ENCODE measurements at regions not wholly inside any gene's neighbourhood (a gene's known extent, or its start where the extent isn't known, plus 50 kb on each side); places are given as distances from the start of the nearest gene placed in this dataset.
"Not testable (repeated sequence)": the region's sequence is repeated elsewhere in the genome, so short reads cannot be mapped to it uniquely, and the experiment has no call there.

DNA sequence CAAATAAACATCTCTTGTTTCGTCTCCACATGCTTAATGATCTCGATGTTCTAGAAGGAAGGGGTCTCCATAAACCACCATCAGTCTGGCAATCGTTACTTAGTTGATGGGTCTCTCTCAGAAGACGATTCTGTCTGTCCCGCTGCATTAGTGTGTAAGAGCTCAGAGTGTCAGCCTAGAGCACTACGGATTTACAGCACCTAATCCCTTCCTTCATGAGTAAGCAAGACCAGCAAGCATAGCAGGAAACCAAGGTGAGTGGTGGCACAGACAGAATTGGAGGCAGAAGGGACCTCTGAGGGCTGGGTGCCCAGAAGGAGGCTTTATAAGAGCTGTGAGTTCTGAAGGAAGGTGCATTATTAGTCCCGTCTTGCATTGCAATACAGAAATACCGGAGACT, 440.1 kb downstream of the RBFOX1 start:
- TF ChIP-seq, protein P1, sequence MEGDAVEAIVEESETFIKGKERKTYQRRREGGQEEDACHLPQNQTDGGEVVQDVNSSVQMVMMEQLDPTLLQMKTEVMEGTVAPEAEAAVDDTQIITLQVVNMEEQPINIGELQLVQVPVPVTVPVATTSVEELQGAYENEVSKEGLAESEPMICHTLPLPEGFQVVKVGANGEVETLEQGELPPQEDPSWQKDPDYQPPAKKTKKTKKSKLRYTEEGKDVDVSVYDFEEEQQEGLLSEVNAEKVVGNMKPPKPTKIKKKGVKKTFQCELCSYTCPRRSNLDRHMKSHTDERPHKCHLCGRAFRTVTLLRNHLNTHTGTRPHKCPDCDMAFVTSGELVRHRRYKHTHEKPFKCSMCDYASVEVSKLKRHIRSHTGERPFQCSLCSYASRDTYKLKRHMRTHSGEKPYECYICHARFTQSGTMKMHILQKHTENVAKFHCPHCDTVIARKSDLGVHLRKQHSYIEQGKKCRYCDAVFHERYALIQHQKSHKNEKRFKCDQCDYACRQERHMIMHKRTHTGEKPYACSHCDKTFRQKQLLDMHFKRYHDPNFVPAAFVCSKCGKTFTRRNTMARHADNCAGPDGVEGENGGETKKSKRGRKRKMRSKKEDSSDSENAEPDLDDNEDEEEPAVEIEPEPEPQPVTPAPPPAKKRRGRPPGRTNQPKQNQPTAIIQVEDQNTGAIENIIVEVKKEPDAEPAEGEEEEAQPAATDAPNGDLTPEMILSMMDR (IDR thresholded peaks at IDR 0.05; ENCODE audit: borderline replicate concordance, control extremely low read depth, extremely low read depth, insufficient read depth, missing control alignments): no peak
- in situ Hi-C loops (cut with MboI; ENCODE audit: low sequenced_read_pairs, unreplicated experiment): no loop called here
- DNase-seq (ENCODE audit: low spot score): no peak

DNA sequence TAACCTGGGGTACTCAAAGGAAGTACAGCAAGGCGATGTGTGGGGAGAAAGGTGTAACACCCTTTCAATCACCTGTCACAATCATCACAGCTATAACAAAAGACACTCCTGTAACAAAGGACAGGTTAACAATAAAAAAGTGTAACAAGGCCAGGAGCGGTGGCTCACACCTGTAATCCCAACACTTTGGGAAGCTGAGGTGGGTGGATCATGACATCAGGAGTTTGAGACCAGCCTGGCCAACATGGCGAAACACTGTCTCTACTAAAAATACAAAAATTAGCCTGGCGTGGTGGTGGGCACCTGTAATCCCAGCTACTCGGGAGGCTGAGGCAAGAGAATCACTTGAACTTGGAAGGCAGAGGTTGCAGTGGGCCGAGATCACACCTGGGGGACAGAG, 436.4 kb downstream of the RBFOX1 start:
- DNase-seq (ENCODE audit: low spot score); in situ Hi-C loops (cut with MboI; ENCODE audit: low sequenced_read_pairs, unreplicated experiment): not testable (repeated sequence)

DNA sequence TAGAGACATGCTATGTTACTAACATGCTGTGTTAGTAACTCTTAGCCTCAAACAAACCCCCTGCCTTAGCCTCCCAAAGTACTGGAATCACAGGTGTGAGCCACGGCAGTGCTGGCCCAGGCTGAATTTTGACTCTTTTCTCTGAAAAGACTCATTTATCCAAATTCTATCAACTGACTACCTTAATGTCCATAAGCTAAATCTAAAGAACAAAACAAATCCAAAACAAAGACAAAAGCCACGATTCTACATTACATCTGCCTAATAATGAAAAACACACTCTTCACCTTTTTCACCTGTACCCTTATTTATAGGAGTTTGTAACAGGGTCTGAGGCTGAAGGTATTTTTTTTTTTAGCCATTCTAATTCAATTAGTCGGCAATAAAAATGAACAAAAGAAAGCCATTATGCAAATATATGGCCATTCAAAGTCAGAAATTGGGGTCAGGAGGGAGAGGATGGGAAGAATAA, 432.5 kb downstream of the RBFOX1 start:
- TF ChIP-seq, protein P1 (IDR thresholded peaks at IDR 0.05; ENCODE audit: borderline replicate concordance, control extremely low read depth, extremely low read depth, insufficient read depth, missing control alignments): no peak
- in situ Hi-C loops (cut with MboI; ENCODE audit: low sequenced_read_pairs, unreplicated experiment): no loop called here
- no peak for DNase-seq (ENCODE audit: low spot score)

DNA sequence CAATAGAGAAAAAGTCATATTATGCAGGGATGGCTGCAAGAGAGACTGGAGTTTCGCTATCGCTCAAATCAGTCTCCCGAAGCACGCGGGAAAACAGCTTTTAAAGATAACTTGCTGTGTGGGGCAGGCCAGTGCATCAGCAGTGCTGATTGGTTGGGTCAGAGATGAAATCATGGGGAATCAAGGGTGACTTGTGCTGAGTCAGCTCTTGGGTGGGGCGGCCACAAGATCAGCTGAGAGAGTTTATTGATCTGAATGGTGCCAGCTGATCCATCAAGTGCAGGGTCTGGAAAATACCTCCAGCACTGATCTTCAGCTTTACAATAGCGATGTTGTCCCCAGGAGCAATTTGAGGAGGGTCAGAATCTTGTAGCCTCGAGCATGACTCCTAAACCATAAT, 430.5 kb downstream of the RBFOX1 start:
- in situ Hi-C loops (cut with MboI; ENCODE audit: low sequenced_read_pairs, unreplicated experiment): no loop called here
- TF ChIP-seq, protein P1 (IDR thresholded peaks at IDR 0.05; ENCODE audit: borderline replicate concordance, control extremely low read depth, extremely low read depth, insufficient read depth, missing control alignments): no peak
- no peak for DNase-seq (ENCODE audit: low spot score)
